GM20431 (cell line): ENCODE measurements at regions not wholly inside any gene's neighbourhood (a gene's known extent, or its start where the extent isn't known, plus 50 kb on each side); places are given as distances from the start of the nearest gene placed in this dataset.

Source experiments
- in situ Hi-C: fragments of 300-500 bp; cut with MseI, MboI; formaldehyde crosslinking; loops from one replicate; pipeline ENCODE4 v1.15.0; 2020; ENCODE audit warnings: low sequenced_read_pairs; ENCODE audit not compliant: unreplicated experiment

DNA sequence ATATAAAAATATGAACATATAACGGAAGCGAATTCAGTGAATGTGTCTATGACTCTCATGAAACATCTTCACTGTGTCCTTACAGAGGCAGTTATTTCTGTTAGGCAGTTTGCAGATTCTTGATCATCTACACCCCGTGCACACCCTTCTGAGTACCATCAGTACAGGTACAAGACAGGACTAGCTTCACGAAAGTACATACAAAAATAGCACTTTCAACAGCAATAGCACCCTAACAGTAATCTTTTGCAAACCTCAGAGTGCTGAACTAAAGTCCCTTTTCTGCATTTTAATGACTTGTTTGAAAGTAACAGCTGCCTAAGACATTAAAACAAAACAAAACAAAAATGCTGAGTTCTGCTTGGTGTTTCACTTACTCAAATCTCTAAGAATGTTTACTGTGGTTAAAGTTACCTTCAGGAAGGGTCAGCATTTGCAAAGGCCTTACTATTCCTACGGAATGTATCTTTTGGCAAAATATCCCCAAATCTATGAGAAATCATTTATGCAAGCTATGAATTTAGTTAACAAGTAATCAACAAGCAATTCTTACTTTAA lies 104.1 kb downstream of the CNTN3 start:
- in situ Hi-C loops = no loop called here

- in situ Hi-C loops = no loop called here
These were observed 106.8 kb downstream of the CNTN3 start for GRCh38 chr3:74507691-74508090.

- in situ Hi-C loops = no loop called here
These were observed 108.2 kb downstream of the CNTN3 start for GRCh38 chr3:74506246-74506645.

- in situ Hi-C loops = no loop called here
These were observed 113.5 kb downstream of the CNTN3 start for GRCh38 chr3:74501007-74501406.

DNA sequence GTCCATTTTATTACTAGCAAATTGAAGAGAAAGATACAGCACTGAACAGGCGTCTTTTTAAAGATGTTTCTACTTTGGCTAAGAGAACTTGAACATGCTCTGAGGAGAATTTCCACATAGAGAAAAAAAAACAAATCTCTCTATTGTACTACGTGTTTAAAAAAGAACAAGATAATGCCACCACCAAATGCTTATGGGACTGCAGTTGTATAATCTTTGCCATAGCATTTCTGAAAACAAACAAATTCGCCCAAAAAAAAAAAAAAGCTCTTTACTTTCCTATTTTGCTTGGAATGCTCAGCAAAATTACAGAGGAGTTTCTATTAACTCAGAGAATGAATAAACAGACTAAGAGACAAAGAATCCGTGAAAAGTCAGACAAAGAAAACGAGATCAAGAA lies 114.2 kb downstream of the CNTN3 start:
- in situ Hi-C loops = no loop called here

GRCh38 chr3:74491874-74492273 lies 122.6 kb downstream of the CNTN3 start:
- in situ Hi-C loops = no loop called here

DNA sequence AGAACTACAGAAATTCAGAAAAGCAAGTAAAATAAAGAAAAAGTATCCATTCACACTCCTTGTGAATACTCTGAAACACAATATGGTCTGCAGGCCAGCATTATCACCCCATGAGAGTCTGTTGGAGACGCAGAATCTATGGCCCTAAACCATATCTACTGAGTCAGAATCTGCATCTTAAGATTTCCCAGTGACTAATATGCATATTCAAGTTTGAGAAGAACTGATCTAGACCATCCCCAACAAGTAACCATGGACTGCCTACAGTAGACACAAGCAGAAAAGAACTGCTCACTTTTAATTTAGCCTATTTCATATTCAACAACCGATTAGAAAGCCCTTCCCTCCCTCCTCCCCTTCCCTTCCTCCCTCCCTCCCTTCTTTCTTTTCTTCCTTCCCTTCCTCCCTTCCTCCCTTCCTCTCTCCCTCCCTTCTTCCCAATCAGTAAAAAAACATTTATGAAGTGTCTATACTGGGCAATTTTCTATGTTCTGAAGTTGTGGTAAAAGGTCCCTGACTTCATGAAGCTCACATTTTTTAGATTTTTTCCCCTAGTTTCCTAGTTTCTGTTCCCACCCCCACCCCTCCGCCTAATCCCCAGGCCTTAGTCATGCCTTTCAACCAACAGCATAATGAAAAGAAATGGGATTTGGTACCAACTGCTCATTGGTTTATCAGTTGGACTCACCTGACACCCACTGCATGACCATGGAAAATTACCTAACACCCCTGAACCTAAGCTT lies 125.2 kb downstream of the CNTN3 start:
- in situ Hi-C loops = no loop called here

GRCh38 chr3:74479915-74480314 lies 134.5 kb downstream of the CNTN3 start:
- in situ Hi-C loops = no loop called here

GRCh38 chr3:74470313-74470712 lies 144.1 kb downstream of the CNTN3 start:
- in situ Hi-C loops = no loop called here

- in situ Hi-C loops = no loop called here
These were observed 144.7 kb downstream of the CNTN3 start for GRCh38 chr3:74469713-74470112.

DNA sequence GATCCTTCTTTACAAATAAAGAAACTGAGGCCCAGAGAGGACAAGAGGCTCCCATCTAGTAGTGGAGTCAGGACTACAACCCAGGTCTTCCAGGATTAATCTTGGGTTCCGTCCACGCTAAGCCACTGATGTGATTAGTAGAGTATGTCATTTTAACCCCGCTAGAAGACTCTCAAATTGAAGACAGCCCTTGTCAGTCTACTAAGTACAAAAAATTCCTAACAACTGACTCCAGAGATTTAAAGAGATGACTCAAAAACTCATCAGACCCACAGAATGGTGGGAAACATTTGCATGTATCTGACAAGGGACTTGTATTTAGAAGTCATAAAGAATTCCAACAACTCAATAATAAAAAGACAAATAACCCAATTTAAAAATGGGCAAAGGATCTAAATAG lies 145.3 kb downstream of the CNTN3 start:
- in situ Hi-C loops = no loop called here

GRCh38 chr3:74465715-74466410 lies 148.6 kb downstream of the CNTN3 start:
- in situ Hi-C loops = no loop called here

GRCh38 chr3:74463515-74463914 lies 150.9 kb downstream of the CNTN3 start:
- in situ Hi-C loops = no loop called here

DNA sequence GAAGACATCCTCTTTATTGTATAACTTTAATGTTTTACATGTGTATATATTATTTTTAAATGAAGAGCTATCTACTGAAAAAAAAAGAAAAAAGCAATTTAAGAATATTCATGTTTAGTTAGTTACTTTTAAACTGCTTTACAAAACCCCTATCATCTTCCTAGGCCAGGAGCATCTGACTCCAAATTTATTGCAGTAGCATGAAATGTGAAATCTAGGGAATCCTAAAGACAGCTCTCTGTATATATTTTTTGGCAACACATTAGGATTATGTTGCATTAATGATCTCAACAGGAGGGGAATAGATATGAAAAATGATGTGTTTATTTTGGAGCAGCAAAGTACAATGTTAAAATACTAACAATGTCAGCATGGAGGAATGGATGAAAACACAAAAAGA lies 158.3 kb downstream of the CNTN3 start:
- in situ Hi-C loops = no loop called here

- in situ Hi-C loops = no loop called here
These were observed 167.2 kb downstream of the CNTN3 start for GRCh38 chr3:74447221-74447620.

DNA sequence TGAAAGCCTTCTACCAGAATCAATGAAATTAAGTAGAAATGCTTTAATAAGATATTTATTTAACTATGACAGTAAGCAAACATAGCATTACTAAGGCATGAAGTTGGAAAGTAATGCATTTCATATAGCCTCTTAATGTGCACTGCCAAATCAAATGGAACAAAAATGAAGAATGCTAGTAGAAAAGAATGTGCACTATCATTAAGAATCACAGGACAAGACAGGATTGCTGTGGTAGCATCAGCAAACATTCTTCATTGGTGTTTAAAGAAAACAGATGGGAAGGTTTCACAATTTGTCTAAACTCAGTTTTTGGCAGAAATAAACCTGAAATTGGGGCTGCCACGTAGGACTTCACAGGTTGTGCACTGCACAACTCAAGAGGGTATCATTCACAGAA lies 168.9 kb downstream of the CNTN3 start:
- in situ Hi-C loops = no loop called here

DNA sequence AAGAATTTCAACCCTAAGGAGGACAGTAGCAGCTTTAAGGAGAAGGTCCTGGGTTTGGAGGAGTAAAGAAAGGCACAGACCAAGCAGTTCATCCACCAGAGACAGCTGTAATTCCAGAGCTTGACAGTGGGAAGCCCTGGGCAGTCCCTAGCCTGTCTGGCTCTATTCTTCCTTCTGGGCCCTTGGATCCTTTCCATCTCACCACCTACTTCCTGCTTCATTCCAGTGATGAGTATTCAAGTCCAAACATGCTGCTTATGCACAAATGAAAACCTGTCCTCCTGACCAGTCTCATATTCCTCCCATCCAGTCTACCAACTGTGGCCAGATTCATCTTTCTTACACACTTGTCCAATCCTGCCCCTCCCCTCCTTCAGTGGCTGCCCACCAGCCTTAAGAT lies 171.4 kb downstream of the CNTN3 start:
- in situ Hi-C loops = no loop called here

DNA sequence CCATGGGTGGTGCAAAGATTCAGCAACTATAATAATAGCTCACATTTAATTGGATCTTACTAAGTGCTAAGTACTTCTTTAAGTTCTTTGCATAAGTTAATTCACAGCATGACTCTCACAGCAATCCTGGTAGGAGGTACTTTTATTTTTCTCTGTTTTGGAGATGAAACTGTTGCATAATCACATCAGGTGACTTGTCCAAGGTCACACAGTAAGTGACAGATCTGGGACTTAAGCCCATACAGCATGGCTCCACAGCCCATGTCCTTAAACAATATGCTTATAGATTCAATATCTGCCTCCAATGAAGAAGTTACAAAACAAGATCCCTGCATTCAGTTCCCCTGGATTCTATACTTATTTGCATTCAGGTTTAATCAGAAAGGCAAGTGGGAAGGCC lies 171.8 kb downstream of the CNTN3 start:
- in situ Hi-C loops = no loop called here

- in situ Hi-C loops = no loop called here
These were observed 172.4 kb downstream of the CNTN3 start for GRCh38 chr3:74442068-74442467.

GRCh38 chr3:74436184-74436583 lies 178.3 kb downstream of the CNTN3 start:
- in situ Hi-C loops = no loop called here

- in situ Hi-C loops = no loop called here
These were observed 178.8 kb downstream of the CNTN3 start for GRCh38 chr3:74435631-74436030.

GRCh38 chr3:74434406-74434805 lies 180.1 kb downstream of the CNTN3 start:
- in situ Hi-C loops = no loop called here
